ENCODE measurements at regions not wholly inside any gene's neighbourhood (a gene's known extent, or its start where the extent isn't known, plus 50 kb on each side); places are given as distances from the start of the nearest gene placed in this dataset.
"Not testable (repeated sequence)": the region's sequence is repeated elsewhere in the genome, so short reads cannot be mapped to it uniquely, and the experiment has no call there.

- no peak for DNase-seq (ENCODE audit: low read depth)
These were observed 166.4 kb upstream of the PROK2 start for GRCh38 chr3:71951361-71951760.

GRCh38 chr3:71949442-71949841 is 164.5 kb upstream of the PROK2 start:
- DNase-seq (ENCODE audit: low read depth): no peak

GRCh38 chr3:71944482-71945065 is 159.6 kb upstream of the PROK2 start:
- no peak for DNase-seq (ENCODE audit: low read depth)

GRCh38 chr3:71942432-71943187 is 157.7 kb upstream of the PROK2 start:
- DNase-seq (ENCODE audit: low read depth): no peak

GRCh38 chr3:71940486-71940885 is 155.5 kb upstream of the PROK2 start:
- DNase-seq (ENCODE audit: low read depth): no peak

GRCh38 chr3:71938081-71938480 is 153.1 kb upstream of the PROK2 start:
- not testable (repeated sequence) for DNase-seq (ENCODE audit: low read depth)

- DNase-seq (ENCODE audit: low read depth): no peak
These were observed 151.7 kb upstream of the PROK2 start for GRCh38 chr3:71936681-71937080.

GRCh38 chr3:71934520-71935270 is 149.7 kb upstream of the PROK2 start:
- DNase-seq (ENCODE audit: low read depth): no peak

GRCh38 chr3:71931922-71932321 is 147.0 kb upstream of the PROK2 start:
- DNase-seq (ENCODE audit: low read depth): no peak

- DNase-seq (ENCODE audit: low read depth): peak; percentile 22
These were observed 145.4 kb upstream of the PROK2 start for GRCh38 chr3:71930056-71930991.

- no peak for DNase-seq (ENCODE audit: low read depth)
These were observed 143.3 kb upstream of the PROK2 start for GRCh38 chr3:71928212-71928611.

- no peak for DNase-seq (ENCODE audit: low read depth)
These were observed 142.6 kb upstream of the PROK2 start for GRCh38 chr3:71927505-71928066.

- no peak for DNase-seq (ENCODE audit: low read depth)
These were observed 141.7 kb upstream of the PROK2 start for GRCh38 chr3:71926616-71927015.

- DNase-seq (ENCODE audit: low read depth): peak; percentile 11
These were observed 141.3 kb upstream of the PROK2 start for GRCh38 chr3:71926262-71926600.

- not testable (repeated sequence) for DNase-seq (ENCODE audit: low read depth)
These were observed 140.7 kb upstream of the PROK2 start for GRCh38 chr3:71925511-71926261.

GRCh38 chr3:71924721-71925120 is 139.8 kb upstream of the PROK2 start:
- DNase-seq (ENCODE audit: low read depth): no peak

- DNase-seq (ENCODE audit: low read depth): no peak
These were observed 136.1 kb upstream of the PROK2 start for GRCh38 chr3:71921036-71921435.

- no peak for DNase-seq (ENCODE audit: low read depth)
These were observed 134.6 kb upstream of the PROK2 start for GRCh38 chr3:71919572-71919971.

GRCh38 chr3:71917545-71917944 is 132.6 kb upstream of the PROK2 start:
- no peak for DNase-seq (ENCODE audit: low read depth)

- DNase-seq (ENCODE audit: low read depth): peak; percentile 6
These were observed 131.9 kb upstream of the PROK2 start for GRCh38 chr3:71916747-71917369.

All from HT1080 (cell line).